Amygdala (tissue), 56 donors: ENCODE measurements at regions not wholly inside any gene's neighbourhood (a gene's known extent, or its start where the extent isn't known, plus 50 kb on each side); places are given as distances from the start of the nearest gene placed in this dataset.

Source experiments
- DNase-seq, 56 donors: peaks; one replicate each; lab custom pipeline; 2025; lab: John Stamatoyannopoulos, UW

DNA sequence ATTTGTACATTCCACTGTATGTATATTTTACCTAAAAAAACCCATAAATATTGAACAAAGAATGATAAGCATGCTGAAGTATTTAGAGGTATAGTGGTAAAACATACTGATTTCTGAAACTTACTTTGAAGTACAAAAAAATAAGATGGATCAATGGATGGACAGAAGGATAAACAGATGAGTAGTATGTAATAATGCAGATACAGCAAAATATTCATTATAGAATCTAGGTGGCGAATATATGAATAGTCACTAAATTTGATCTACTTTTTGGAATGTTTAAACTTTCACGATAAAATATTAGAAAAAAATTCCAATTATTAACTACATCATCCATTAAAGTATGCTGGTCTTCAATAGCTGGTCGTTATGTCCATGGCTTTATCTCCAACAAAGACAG, 51.9 kb upstream of the GNB4 start:
- DNase-seq, result no peak

DNA sequence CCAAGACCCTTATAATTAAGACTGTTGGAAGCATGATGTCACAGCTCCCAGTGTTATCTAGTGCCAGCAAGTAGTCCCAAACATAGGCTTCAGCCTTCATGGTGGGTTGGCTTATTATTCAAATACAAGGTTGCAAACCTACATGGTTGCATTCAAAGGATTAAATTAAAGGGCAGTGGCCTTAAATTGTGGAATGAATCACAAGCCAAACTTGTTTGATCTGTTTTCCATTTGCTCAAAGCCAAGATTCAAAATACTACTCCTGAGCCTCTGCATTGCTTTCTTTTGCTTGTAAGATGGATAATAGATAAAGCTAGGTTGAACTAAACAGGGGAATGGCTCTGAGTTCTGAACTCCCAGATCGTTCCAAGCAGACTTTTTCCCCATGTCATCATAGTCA, 52.4 kb upstream of the GNB4 start:
- DNase-seq, result no peak

DNA sequence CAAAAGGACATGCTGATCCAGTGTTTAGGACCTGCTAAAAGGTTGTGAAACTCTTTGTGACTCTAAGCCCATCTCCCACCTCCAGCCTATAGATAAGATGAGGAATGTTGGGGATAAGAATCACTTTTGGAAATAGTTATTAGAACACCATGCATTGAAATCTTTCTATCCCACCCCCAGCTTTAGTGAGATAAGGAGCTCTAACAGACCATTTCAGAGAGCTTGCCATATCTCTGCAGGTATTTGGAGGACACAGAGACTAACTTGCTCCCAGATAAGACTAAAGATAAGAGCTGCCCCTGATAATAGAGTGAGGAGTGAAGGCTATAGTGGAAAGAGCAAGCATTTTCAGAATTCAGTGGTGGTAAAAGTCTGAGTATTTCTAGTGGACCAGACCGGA, 53.1 kb upstream of the GNB4 start:
- no peak for DNase-seq

DNA sequence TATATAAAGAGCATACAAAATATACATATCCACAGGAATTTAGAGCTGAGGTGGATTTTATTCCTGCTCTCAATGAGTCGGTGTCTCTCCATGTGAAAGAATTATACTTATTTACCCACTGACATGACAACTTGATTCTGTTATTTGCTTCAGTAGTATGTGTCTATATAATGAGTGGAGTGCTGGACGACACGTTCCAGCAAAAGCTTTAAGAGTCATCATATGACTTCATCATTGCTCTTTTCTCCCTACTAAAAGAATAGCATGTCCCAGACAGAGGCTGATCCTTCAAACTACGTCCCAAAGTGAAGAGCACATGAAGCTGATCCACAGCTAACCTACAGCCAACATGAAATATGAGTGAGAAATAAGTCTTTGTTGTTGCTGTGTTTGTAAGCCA, 54.3 kb upstream of the GNB4 start:
- DNase-seq, result no peak

DNA sequence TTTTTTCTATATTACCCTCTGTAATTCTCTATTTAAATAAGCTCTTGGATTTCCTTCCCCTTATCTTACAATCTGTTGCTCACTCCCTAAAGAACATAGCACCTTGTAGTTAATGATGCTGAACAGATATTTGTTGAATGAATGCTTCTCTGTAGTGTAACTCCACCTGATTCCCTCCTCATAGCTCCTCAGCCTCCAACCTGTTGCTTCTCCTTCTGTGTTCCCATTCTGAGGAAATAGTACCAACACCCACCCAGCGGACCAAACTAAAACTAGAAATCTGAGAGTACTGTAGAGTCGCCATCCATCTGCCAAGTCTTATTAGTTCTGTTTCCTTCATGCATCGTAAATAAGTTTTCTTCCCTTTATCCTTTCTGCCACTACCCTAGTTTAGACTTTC, 55.5 kb upstream of the GNB4 start:
- no peak for DNase-seq

DNA sequence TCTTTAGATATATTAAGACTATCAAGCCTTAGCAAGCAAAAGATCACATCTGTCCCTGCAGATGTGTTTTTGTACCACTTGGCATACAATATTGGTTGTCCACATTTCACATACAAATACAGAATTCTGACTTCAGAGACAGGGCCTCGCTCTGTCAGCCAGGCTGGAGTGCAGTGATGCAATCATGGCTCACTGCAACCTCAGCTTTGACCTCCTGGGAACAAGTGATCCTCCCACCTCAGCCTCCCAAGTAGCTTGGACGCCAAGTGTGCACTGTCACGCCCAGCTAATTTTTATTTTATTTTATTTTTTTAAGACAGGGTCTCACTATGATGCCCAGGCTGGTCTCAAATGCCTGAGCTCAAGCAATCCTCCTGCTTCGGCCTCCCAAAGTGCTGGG, 53.0 kb upstream of the ACTL6A start:
- no peak for DNase-seq

DNA sequence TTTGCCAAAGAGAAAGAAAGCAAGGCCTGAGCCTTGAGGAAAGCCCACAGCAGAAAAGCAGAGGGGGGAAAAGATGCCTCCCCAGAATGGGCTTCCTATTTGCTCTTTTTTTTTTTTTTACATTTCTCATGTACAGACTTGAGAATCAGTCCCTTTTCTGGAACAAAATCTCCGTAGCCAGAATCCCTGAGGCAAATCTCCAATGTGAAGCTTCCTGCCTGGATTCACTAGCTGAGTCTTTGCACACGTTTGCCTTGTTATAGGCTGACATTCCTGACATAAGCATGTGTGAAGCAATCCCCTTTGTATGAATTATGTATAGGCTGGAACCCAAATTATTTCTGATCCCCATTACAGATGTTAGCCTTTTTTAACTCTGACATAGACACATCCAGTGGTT, 52.2 kb upstream of the ACTL6A start:
- DNase-seq, result no peak

DNA sequence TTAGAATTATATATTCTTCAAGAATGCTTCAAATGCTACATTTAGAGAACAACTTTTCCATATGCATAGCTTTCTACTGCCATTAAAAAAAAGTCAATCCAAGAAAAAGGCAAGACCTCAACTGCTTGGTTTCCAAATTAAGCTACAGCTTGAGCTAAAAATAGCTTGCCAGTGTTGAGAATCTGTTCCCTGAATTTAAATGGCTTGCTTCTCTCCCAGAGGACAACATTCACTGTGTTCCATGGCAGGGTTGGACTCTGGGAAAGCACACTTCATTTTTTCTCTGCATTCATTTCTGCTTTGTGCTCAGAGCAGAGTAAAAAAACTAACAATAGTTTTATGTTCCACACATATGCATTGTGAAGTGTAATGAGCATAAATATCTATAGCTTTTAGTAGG, 50.3 kb upstream of the ACTL6A start:
- DNase-seq, result peak in 6 of 56 donors; percentile 3 to 11 (median 5)
